Heart left ventricle (tissue), 16 donors: ENCODE measurements at regions not wholly inside any gene's neighbourhood (a gene's known extent, or its start where the extent isn't known, plus 50 kb on each side); places are given as distances from the start of the nearest gene placed in this dataset.

Experiments
- ATAC-seq, 4 donors: fragments of 200-7000 bp; cut with Tn5 transposase; one replicate each; pipeline ENCODE4 v1.9.1; 2020 to 2022; ENCODE audit warnings: moderate library complexity in 4 of 4, mild to moderate bottlenecking in 3 of 4, moderate number of reproducible peaks in 1 of 4
- DNase-seq, 5 donors: peaks; one replicate each; pipeline ENCODE4 v3.0.0-alpha.2; 2020
- H3K27ac ChIP-seq, 12 donors: fragments of 200-600 bp; sonication (generic) in 4 of 12; one replicate each; pipeline versions ENCODE4 v1.5.0 to v1.8.0; 2016 to 2022; ENCODE audit warnings: mild to moderate bottlenecking in 2 of 12
- H3K27me3 ChIP-seq, 9 donors: fragments of 200-600 bp; sonication (generic) in 2 of 9; one replicate each; pipeline versions ENCODE4 v1.5.1 to v1.8.0; 2016 to 2022; ENCODE audit warnings: mild to moderate bottlenecking in 3 of 9
- H3K36me3 ChIP-seq, 9 donors: fragments of 200-600 bp; sonication (generic) in 2 of 9; one replicate each; pipeline versions ENCODE4 v1.5.0 to v1.8.0; 2018 to 2022; ENCODE audit warnings: mild to moderate bottlenecking in 2 of 9
- H3K4me1 ChIP-seq, 12 donors: fragments of 200-600 bp; sonication (generic) in 4 of 12; one replicate each; pipeline versions ENCODE4 v1.5.0 to v1.8.0; 2016 to 2022; ENCODE audit warnings: mild to moderate bottlenecking in 3 of 12
- H3K4me3 ChIP-seq, 12 donors: fragments of 200-600 bp; sonication (generic) in 4 of 12; one replicate each; pipeline versions ENCODE4 v1.5.0 to v1.8.0; 2017 to 2022; ENCODE audit warnings: mild to moderate bottlenecking in 9 of 12, moderate library complexity in 4 of 12
- H3K9me3 ChIP-seq, 12 donors: fragments of 200-600 bp; sonication (generic) in 4 of 12; one replicate each; pipeline versions ENCODE4 v1.5.0 to v1.8.0; 2016 to 2022; ENCODE audit warnings: mild to moderate bottlenecking in 1 of 12
- POLR2A ChIP-seq, 2 donors: fragments of 450-650 bp; IDR thresholded peaks; one replicate each; pipeline ENCODE4 v1.6.1; 2017; ENCODE audit warnings: antibody characterized with exemption in 2 of 2, mild to moderate bottlenecking in 2 of 2, moderate library complexity in 2 of 2
- WGBS, 4 donors: extraction: QIAGEN DNeasy Blood & Tissue Kit in 2 of 4; methylation state at CpG; one replicate each; pipeline versions ENCODE4 v1.1.5 to v1.1.7; 2013 to 2018; 5-methylcytosine and 5-hydroxymethylcytosine counted together
- intact Hi-C, 10 donors: fragments of 100-400 bp; cut with DNase I; formaldehyde crosslinking; loops; one replicate each; pipeline versions ENCODE4 v1.11.1 to v1.14.2; 2022
- TF ChIP-seq, protein P1 (sequence below), 12 donors: fragments of 200-600 bp; sonication (generic) in 4 of 12; IDR thresholded peaks; one replicate each; pipeline versions ENCODE4 v1.5.0 to v1.8.0; 2018 to 2022; ENCODE audit warnings: antibody characterized with exemption in 12 of 12, mild to moderate bottlenecking in 5 of 12
- donor health status: ischemic (EF 13 %, LVEDD 7.1; RV severe dilation, severe dysfunction).
- donor health status: healthy with polysubstance abuse.
- donor health status: DM: no; HTN: yes; CAD: no.
- donor health status: DM: no; HTN: no; CAD: no.
- donor health status: ischemic (EF 25% LVEDD 6.9; RV normal size, moderate dysfunction).
- donor health status: ischemic (EF 25% LVEDD 5.7; RV mildly dilated, moderate dysfunction).
- donor health status: healthy.
- donor health status: DM: yes; HTN: yes; CAD: no.
- donor health status: ischemic (EF 35%, LVEDD 5.7; RV mildly dilated, moderate dysfunction).
- donor health status: nonischemic (EF 11% LVEDD 7.7; RV severe dilation, severe dysfunction).
- donor health status: DM: yes; HTN: yes; CAD: no.
- donor health status: PGD.
- donor health status: ischemic (EF 29% LVEDD 5.4; RV normal size, mild dysfunction).
- donor health status: nonischemic (EF 23%, LVEDD 6.1; RV moderate dilation, normal function).

DNA sequence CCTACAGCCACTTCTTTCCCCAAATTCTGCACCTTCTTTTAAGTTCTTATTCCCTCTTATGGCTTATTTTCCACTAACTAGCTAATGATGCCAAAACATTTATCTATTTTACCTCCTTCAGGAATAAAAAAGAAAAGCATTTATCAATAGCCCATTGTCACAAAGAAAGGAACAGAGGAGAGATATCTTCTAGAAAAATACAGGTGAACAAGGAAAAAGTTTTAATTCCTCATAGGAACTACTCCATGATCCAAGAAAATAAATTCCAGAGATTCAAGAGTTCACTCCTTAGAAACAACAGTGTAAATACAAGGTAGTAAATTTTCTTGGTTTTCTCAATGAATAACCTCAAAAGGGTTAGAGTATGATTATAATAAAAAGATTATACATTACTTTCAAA is 52.6 kb upstream of the TOP3B start:
- intact Hi-C loops = no loop called here
- no peak overlapping the region for H3K27ac ChIP-seq
- H3K9me3 ChIP-seq = no peaks in the 10 kb centered on the region
- H3K4me3 ChIP-seq = no peak overlapping the region
- ATAC-seq (no peak), DNase-seq (no peak)
- no peaks in the 10 kb centered on the region for H3K36me3 ChIP-seq
- peaks cover 0 to 16% (median 0%) of the 10 kb centered on the region in 12 donors for H3K4me1 ChIP-seq
- TF ChIP-seq, protein P1, sequence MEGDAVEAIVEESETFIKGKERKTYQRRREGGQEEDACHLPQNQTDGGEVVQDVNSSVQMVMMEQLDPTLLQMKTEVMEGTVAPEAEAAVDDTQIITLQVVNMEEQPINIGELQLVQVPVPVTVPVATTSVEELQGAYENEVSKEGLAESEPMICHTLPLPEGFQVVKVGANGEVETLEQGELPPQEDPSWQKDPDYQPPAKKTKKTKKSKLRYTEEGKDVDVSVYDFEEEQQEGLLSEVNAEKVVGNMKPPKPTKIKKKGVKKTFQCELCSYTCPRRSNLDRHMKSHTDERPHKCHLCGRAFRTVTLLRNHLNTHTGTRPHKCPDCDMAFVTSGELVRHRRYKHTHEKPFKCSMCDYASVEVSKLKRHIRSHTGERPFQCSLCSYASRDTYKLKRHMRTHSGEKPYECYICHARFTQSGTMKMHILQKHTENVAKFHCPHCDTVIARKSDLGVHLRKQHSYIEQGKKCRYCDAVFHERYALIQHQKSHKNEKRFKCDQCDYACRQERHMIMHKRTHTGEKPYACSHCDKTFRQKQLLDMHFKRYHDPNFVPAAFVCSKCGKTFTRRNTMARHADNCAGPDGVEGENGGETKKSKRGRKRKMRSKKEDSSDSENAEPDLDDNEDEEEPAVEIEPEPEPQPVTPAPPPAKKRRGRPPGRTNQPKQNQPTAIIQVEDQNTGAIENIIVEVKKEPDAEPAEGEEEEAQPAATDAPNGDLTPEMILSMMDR (IDR thresholded peaks at IDR 0.05) = no peak
- no peak for TF ChIP-seq POLR2A (IDR thresholded peaks at IDR 0.05)
- H3K27me3 ChIP-seq = no peaks in the 10 kb centered on the region

- no peaks in the 10 kb centered on the region for H3K27me3 ChIP-seq
- no peak overlapping the region for H3K4me3 ChIP-seq
- TF ChIP-seq, protein P1 (IDR thresholded peaks at IDR 0.05) = no peak
- TF ChIP-seq POLR2A (IDR thresholded peaks at IDR 0.05) = no peak
- H3K4me1 ChIP-seq = peaks cover 0 to 16% (median 0%) of the 10 kb centered on the region in 12 donors
- no peak overlapping the region for H3K27ac ChIP-seq
- no peak for DNase-seq
- 75 to 90% (median 85%) methylated on average over 3 of the region's 3 CpGs for WGBS, 4 donors
- intact Hi-C loops = no loop called here
- H3K9me3 ChIP-seq = no peaks in the 10 kb centered on the region
- H3K36me3 ChIP-seq = no peaks in the 10 kb centered on the region
- ATAC-seq = no peak
Observed at GRCh38 chr22:22034469-22035132, 52.0 kb upstream of the TOP3B start.

GRCh38 chr22:22033803-22034468 is 51.3 kb upstream of the TOP3B start:
- no peak for ATAC-seq
- intact Hi-C loops = no loop called here
- DNase-seq = no peak
- no peaks in the 10 kb centered on the region for H3K9me3 ChIP-seq
- 78 to 84% (median 81%) methylated on average over 5 of the region's 5 CpGs for WGBS, 4 donors
- no peak overlapping the region for H3K4me3 ChIP-seq
- H3K4me1 ChIP-seq = peaks cover 0 to 16% (median 0%) of the 10 kb centered on the region in 12 donors
- no peak overlapping the region for H3K27ac ChIP-seq
- H3K27me3 ChIP-seq = no peaks in the 10 kb centered on the region
- TF ChIP-seq, protein P1 (IDR thresholded peaks at IDR 0.05) = no peak
- TF ChIP-seq POLR2A (IDR thresholded peaks at IDR 0.05) = no peak
- H3K36me3 ChIP-seq = no peaks in the 10 kb centered on the region

DNA sequence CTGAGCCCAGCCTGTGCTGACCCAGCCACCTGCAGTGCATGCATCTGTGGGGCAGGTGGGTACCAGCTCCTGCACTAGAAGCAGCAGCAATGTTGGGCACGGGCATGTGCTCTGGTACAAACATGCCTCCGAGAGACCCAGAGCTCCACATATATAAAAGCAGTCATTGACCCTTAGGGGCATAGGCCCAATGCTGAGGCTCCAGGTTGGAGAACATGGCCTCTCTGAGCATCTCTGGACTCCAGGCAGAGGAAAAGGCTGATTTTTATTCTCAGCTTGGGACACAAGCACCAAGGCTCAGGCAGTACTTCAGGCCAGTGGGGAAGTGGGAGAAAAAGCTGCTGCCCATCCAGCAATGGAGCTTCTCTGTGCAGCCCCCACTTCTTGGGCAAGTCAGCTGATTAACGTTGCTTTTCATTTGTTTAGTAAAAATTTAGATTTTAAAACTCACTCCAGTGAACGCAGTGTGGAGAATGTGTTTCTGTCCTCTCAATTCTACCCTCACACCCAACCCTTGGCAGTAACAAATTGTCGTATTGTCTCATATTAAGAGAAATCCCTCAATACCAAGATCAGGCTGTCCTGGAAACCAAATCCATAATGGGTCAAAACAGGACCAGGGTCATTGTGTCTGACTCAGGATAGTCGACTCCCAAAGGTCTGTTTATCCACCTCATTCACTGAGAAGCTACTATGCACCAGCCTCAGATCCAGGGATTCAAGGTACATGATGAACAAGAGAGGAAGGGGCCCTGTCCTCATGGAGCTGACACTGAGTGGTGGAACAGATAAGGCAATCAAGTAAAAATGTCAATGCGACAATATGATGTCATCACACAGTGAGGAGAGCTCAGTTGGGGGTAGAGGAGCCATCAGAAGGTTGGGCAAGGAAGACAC is 50.6 kb upstream of the TOP3B start:
- no peak for DNase-seq
- 89 to 94% (median 91%) methylated on average over 6 to 7 of the region's 7 CpGs for WGBS, 4 donors
- TF ChIP-seq, protein P1 (IDR thresholded peaks at IDR 0.05) = no peak
- TF ChIP-seq POLR2A (IDR thresholded peaks at IDR 0.05) = no peak
- no peaks in the 10 kb centered on the region for H3K36me3 ChIP-seq
- H3K27me3 ChIP-seq = no peaks in the 10 kb centered on the region
- H3K4me3 ChIP-seq = no peak overlapping the region
- no peak overlapping the region for H3K27ac ChIP-seq
- intact Hi-C loops = no loop called here
- peaks cover 0 to 16% (median 0%) of the 10 kb centered on the region in 12 donors for H3K4me1 ChIP-seq
- H3K9me3 ChIP-seq = no peaks in the 10 kb centered on the region
- no peak for ATAC-seq
